B cell (primary cell): ENCODE measurements at regions not wholly inside any gene's neighbourhood (a gene's known extent, or its start where the extent isn't known, plus 50 kb on each side); places are given as distances from the start of the nearest gene placed in this dataset.

Source experiments
- CTCF ChIP-seq: fragments of 200-600 bp; IDR thresholded peaks from one replicate; pipeline ENCODE4 v1.8.0; 2022; ENCODE audit warnings: antibody characterized with exemption, mild to moderate bottlenecking
- EZH2 ChIP-seq: IDR thresholded peaks from 2 replicates; pipeline ENCODE4 v1.6.1; 2012; ENCODE audit warnings: borderline replicate concordance, low read depth, mild to moderate bottlenecking, moderate library complexity, low read length; ENCODE audit not compliant: insufficient read depth, poor library complexity, severe bottlenecking

- TF ChIP-seq EZH2 (no peak), CTCF (no peak)
Observed at GRCh38 chr1:192045131-192045530, 113.1 kb upstream of the RGS18 start.
